Subcutaneous abdominal adipose tissue (tissue), 5 donors: ENCODE measurements at regions not wholly inside any gene's neighbourhood (a gene's known extent, or its start where the extent isn't known, plus 50 kb on each side); places are given as distances from the start of the nearest gene placed in this dataset.

Experiments
- H3K27ac ChIP-seq: one replicate; pipeline ENCODE4 v1.7.0; 2013; ENCODE audit warnings: low read depth, mild to moderate bottlenecking, inconsistent platforms, low read length, moderate library complexity
- H3K27me3 ChIP-seq, 5 donors: one replicate each; pipeline ENCODE4 v1.7.0; 2013; ENCODE audit warnings: low read length in 5 of 5, inconsistent platforms in 1 of 5; ENCODE audit not compliant: control insufficient read depth in 5 of 5, insufficient read depth in 4 of 5
- H3K36me3 ChIP-seq, 5 donors: one replicate each; pipeline ENCODE4 v1.7.0; 2013; ENCODE audit warnings: low read length in 5 of 5; ENCODE audit not compliant: control insufficient read depth in 5 of 5, insufficient read depth in 5 of 5
- H3K4me1 ChIP-seq, 5 donors: one replicate each; pipeline ENCODE4 v1.7.0; 2013; ENCODE audit warnings: low read length in 5 of 5, mild to moderate bottlenecking in 3 of 5, moderate library complexity in 1 of 5; ENCODE audit not compliant: control insufficient read depth in 5 of 5, insufficient read depth in 5 of 5
- H3K4me3 ChIP-seq, 5 donors: one replicate each; pipeline ENCODE4 v1.7.0; 2013; ENCODE audit warnings: low read length in 5 of 5, low read depth in 1 of 5
- H3K9ac ChIP-seq, 5 donors: one replicate each; pipeline ENCODE4 v1.7.0; 2013; ENCODE audit warnings: low read length in 5 of 5, mild to moderate bottlenecking in 4 of 5, moderate library complexity in 3 of 5
- H3K9me3 ChIP-seq, 5 donors: one replicate each; pipeline ENCODE4 v1.7.0; 2013; ENCODE audit warnings: low read length in 5 of 5; ENCODE audit not compliant: control insufficient read depth in 5 of 5
- donor health status: healthy.
- donor health status: healthy.
- donor health status: healthy.
- donor health status: healthy.
- donor health status: healthy.

DNA sequence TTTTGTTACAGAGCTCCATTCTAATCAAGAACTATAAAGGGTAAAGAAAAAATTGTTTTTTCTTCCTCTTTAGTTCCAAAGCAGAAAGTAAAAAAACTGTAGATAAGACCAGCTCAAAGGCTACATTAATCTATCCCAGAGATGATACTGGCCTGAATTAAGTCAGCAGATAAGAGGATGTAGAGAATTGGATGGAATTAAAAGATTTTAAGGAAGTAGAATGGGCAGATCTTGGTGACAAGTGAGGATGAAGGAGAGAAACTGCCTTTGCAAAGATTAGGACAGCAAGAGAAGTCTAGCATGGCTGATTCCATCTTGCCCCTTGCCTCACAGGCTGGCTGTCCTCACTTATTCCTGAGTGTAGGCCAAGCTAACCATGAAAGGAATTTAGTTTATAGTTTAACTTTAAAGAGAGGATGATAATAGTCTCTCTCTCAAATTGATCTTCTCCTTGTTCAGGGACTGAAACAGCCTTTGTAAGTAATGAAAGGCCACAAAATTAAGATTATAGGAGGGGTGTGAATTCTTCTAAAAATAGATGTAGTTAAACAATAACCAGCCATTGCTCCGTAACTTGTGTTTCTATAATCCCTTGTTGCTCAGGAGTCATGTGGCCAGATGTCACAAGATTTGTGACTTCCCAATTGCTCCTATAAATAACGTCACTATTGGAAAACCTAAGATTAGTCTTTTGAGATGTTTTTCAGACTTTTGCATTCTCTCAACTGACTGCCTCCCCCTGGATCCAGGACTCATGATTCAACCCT is 265.0 kb upstream of the USP24 start:
- H3K27ac ChIP-seq: no peak overlapping the region
- H3K36me3 ChIP-seq: no peaks in the 10 kb centered on the region
- peaks cover 0 to 27% (median 8%) of the 10 kb centered on the region in 5 donors for H3K4me1 ChIP-seq
- H3K9me3 ChIP-seq: no peaks in the 10 kb centered on the region
- no peak overlapping the region for H3K9ac ChIP-seq
- no peak overlapping the region for H3K4me3 ChIP-seq
- H3K27me3 ChIP-seq: no peaks in the 10 kb centered on the region

GRCh38 chr1:55478742-55479141 is 263.6 kb upstream of the USP24 start:
- no peaks in the 10 kb centered on the region for H3K36me3 ChIP-seq
- no peak overlapping the region for H3K27ac ChIP-seq

DNA sequence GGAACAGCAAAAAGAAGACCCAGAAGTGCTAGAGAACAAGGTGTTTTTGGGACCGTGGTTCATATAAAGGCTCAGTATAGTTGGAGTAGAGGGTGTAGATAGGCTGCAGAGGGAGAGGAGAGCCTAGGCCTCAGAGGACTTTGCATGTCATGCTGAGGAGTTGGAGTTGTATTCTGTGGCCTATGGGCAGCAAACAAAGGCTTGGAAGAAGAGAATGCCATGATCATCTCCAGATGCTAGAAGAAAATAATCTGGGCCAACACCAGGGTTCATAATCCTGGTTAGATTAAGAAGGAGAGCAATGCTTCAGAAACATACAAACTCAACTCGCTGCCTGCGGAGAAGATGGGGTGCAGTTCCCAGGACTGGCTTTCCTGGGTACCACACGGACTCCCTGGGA is 262.8 kb upstream of the USP24 start:
- Histone ChIP-seq H3K9ac (no peak overlapping the region), H3K36me3 (no peaks in the 10 kb centered on the region), H3K27ac (no peak overlapping the region), H3K9me3 (no peaks in the 10 kb centered on the region), H3K4me3 (no peak overlapping the region), H3K4me1 (peaks cover 0 to 29% (median 12%) of the 10 kb centered on the region in 5 donors), H3K27me3 (no peaks in the 10 kb centered on the region)

More at GRCh38 chr1:55478742-55479141, 263.6 kb upstream of the USP24 start:
- Histone ChIP-seq H3K27me3 (no peaks in the 10 kb centered on the region), H3K4me1 (peaks cover 0 to 29% (median 12%) of the 10 kb centered on the region in 5 donors), H3K9ac (no peak overlapping the region), H3K4me3 (no peak overlapping the region), H3K9me3 (no peaks in the 10 kb centered on the region)

DNA sequence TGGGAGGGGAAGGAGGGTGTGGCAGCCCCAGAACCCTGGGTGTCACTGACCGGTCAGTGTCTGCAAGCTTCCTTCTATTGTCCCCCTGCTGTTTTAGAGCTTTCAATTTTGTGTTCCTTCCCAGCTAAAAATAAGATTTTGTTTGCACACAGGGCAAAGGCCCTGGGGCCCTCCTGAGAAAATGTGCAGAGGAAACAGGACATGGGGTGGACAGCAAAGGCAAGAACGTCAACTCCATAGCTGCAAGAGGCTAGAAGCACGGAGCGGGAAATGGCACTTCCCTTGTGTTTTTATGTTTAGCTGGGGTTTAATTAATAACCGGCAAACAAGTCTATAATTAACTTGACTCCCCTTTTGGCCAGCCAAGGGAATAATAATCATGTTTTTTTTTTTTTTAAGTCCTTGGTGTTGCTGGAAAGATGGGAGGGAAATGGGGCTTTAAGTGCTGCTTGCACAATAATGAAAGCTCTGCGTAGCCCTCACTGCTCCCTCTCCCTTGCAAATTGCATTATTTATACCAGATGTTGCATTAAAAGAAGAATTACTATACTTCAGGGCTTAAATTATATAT is 261.4 kb upstream of the USP24 start:
- H3K4me3 ChIP-seq: peak overlapping the region in 1 of 5 donors; percentile 12
- H3K9me3 ChIP-seq: no peaks in the 10 kb centered on the region
- H3K27ac ChIP-seq: no peak overlapping the region
- peaks cover 0 to 29% (median 12%) of the 10 kb centered on the region in 5 donors for H3K4me1 ChIP-seq
- H3K36me3 ChIP-seq: no peaks in the 10 kb centered on the region
- no peaks in the 10 kb centered on the region for H3K27me3 ChIP-seq
- H3K9ac ChIP-seq: no peak overlapping the region

DNA sequence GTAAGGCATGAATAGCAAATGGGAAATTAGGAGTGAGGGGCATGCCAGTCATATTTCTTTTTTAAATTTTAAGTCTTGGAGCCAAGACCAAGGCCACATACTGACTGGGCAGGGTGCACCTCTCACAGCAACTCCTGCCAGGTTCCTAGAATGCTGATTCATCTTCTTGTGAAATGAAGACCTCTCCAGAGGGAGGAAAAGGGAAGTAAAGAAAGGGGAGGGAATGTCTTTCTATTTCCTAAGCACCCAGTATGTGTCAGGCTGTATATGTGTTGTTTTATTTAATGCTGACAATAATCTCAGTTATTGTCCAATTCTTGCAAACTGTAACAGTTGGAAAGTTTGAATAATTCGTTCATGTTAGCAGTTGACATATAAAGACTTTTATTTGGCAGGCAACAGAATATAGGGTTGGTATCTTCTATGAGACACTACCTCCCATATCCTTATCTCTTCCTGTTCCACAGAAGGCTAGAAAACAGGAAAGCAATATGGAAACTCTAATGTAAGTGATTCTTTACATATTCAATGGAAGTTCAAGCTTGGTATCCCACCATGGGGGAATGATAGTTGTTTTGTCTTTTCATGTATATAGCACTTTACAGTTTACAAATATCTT is 259.1 kb upstream of the USP24 start:
- Histone ChIP-seq H3K4me1 (peaks cover 0 to 29% (median 12%) of the 10 kb centered on the region in 5 donors), H3K9ac (no peak overlapping the region), H3K4me3 (no peak overlapping the region), H3K27ac (no peak overlapping the region), H3K27me3 (no peaks in the 10 kb centered on the region), H3K9me3 (no peaks in the 10 kb centered on the region), H3K36me3 (no peaks in the 10 kb centered on the region)

DNA sequence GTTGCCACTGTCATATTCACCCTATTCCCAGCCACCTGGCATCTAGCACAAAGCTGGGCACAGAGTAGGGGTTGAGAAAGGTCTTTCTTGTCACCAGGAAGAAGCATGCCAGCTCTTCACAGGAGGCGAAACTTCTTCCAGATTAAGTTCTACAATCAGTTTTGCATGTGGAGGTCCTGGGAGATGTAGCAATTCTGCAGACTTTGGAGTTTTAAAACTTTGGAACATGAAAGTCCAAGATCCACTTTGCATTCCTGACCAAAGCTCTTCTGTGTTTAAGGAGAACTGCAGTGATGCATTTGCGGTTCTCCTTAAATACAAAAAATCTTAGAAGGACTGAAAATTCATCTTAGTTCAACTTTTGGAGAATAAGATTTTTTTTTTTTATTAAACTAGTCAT is 258.5 kb upstream of the USP24 start:
- no peak overlapping the region for H3K27ac ChIP-seq
- no peak overlapping the region for H3K4me3 ChIP-seq
- no peaks in the 10 kb centered on the region for H3K9me3 ChIP-seq
- no peak overlapping the region for H3K9ac ChIP-seq
- no peaks in the 10 kb centered on the region for H3K27me3 ChIP-seq
- no peaks in the 10 kb centered on the region for H3K36me3 ChIP-seq
- H3K4me1 ChIP-seq: peaks cover 0 to 32% (median 12%) of the 10 kb centered on the region in 5 donors

- Histone ChIP-seq H3K27ac (no peak overlapping the region), H3K27me3 (no peaks in the 10 kb centered on the region), H3K4me3 (no peak overlapping the region)
Observed at GRCh38 chr1:55472784-55473183, 257.6 kb upstream of the USP24 start.

DNA sequence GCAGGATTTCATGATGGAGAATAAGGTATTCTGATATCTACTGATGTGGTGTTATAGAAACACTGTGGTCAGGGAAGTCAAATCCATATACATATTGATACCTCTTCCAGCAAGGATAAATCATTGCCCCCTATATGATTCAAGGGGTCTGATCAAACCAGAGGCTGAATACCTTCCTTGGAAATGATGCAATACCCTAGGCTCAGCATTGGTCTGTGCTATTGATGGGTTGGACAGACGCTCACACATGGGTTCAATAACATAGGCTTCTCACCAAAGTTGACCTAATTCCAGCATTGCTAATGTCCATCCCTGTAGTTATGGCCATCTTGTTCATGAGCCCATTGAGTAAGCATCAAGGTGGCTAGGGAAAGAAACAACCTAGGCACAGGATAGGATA is 257.0 kb upstream of the USP24 start:
- Histone ChIP-seq H3K36me3 (no peaks in the 10 kb centered on the region), H3K9ac (no peak overlapping the region), H3K4me3 (no peak overlapping the region), H3K4me1 (peaks cover 0 to 24% (median 12%) of the 10 kb centered on the region in 5 donors), H3K9me3 (no peaks in the 10 kb centered on the region), H3K27ac (no peak overlapping the region), H3K27me3 (no peaks in the 10 kb centered on the region)

More at GRCh38 chr1:55472784-55473183, 257.6 kb upstream of the USP24 start:
- no peak overlapping the region for H3K9ac ChIP-seq
- H3K36me3 ChIP-seq: no peaks in the 10 kb centered on the region
- H3K9me3 ChIP-seq: no peaks in the 10 kb centered on the region
- H3K4me1 ChIP-seq: peaks cover 0 to 31% (median 12%) of the 10 kb centered on the region in 5 donors

DNA sequence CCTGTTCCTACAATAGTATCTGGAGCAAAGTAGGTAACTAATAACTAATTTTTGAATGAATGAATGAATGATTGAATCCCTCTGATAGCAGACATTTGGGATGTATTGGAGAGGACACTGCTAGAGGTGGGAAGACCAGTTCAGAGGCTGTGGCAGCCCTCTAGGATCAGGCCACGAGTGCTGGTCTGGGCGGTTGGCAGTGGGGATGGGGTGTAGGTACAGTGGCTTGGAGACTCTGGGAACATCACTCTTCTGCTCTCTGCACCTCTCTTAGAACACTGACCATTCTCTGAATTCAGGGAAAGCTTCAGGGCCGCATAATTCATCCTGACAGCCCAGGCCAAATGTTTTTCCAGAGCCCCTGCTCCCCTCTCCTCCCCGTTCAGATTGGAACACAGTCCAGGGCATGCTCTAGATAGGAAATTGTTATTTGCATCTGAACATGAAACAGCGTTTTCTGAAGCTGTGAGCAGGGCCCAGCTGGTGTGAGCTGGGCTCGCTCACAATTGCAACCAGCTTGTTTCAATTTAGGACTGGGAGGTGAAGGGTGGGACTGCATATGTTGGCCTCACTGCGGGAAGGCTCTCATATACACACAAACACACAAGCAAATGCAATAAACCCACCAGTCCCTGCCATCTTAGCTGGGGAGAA is 253.1 kb upstream of the USP24 start:
- no peak overlapping the region for H3K9ac ChIP-seq
- H3K4me1 ChIP-seq: peaks cover 0 to 5% (median 2%) of the 10 kb centered on the region in 5 donors
- no peak overlapping the region for H3K27ac ChIP-seq
- H3K27me3 ChIP-seq: no peaks in the 10 kb centered on the region
- H3K9me3 ChIP-seq: no peaks in the 10 kb centered on the region
- H3K4me3 ChIP-seq: no peak overlapping the region
- no peaks in the 10 kb centered on the region for H3K36me3 ChIP-seq

DNA sequence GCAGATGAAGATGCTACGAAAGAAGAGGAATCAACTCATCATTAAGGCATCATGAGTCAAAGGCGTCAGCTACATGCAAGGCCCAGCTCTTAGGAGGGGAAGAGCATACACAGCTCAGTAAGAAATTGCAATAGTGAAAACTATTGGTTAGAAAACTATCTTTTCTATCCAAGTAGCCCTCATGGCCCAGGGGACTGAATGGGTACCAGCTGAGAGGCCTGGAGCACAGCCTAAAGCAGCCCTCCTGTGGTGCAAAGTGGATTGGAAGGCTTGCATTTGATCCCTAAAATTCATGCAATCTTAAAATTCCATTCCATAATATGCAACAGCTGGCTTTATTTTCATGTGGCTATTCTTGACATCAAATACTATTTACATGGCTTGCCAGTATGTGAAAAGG is 251.8 kb upstream of the USP24 start:
- H3K27ac ChIP-seq: no peak overlapping the region
- no peaks in the 10 kb centered on the region for H3K9me3 ChIP-seq
- H3K27me3 ChIP-seq: no peaks in the 10 kb centered on the region
- H3K9ac ChIP-seq: no peak overlapping the region
- H3K36me3 ChIP-seq: no peaks in the 10 kb centered on the region
- H3K4me3 ChIP-seq: no peak overlapping the region
- peaks cover 0 to 5% (median 2%) of the 10 kb centered on the region in 5 donors for H3K4me1 ChIP-seq
